ENCODE measurements at regions not wholly inside any gene's neighbourhood (a gene's known extent, or its start where the extent isn't known, plus 50 kb on each side); places are given as distances from the start of the nearest gene placed in this dataset.

- no peaks in the 10 kb centered on the region for H3K27me3 ChIP-seq (ENCODE audit: control insufficient read depth in 3 of 3, insufficient read depth in 3 of 3, low read length in 3 of 3)
- H3K4me1 ChIP-seq (ENCODE audit: control insufficient read depth in 3 of 3, insufficient read depth in 3 of 3, low read length in 3 of 3): peaks cover 0 to 5% (median 4%) of the 10 kb centered on the region in 3 donors
- no peak overlapping the region for H3K27ac ChIP-seq (ENCODE audit: low read depth, low read length)
- no peaks in the 10 kb centered on the region for H3K9me3 ChIP-seq (ENCODE audit: control insufficient read depth in 3 of 3, low read length in 3 of 3)
- H3K36me3 ChIP-seq (ENCODE audit: control insufficient read depth in 3 of 3, insufficient read depth in 3 of 3, low read length in 3 of 3): no peaks in the 10 kb centered on the region
- H3K4me3 ChIP-seq (ENCODE audit: low read length in 3 of 3): no peak overlapping the region
- no peak overlapping the region for H3K9ac ChIP-seq (ENCODE audit: low read depth in 1 of 3, low read length in 3 of 3)
Measured at GRCh38 chr11:19448651-19449050, 207.9 kb upstream of the E2F8 start.

GRCh38 chr11:19447150-19447566 lies 206.4 kb upstream of the E2F8 start:
- no peak overlapping the region for H3K27ac ChIP-seq (ENCODE audit: low read depth, low read length)
- no peaks in the 10 kb centered on the region for H3K9me3 ChIP-seq (ENCODE audit: control insufficient read depth in 3 of 3, low read length in 3 of 3)
- no peaks in the 10 kb centered on the region for H3K36me3 ChIP-seq (ENCODE audit: control insufficient read depth in 3 of 3, insufficient read depth in 3 of 3, low read length in 3 of 3)
- no peak overlapping the region for H3K4me3 ChIP-seq (ENCODE audit: low read length in 3 of 3)
- H3K27me3 ChIP-seq (ENCODE audit: control insufficient read depth in 3 of 3, insufficient read depth in 3 of 3, low read length in 3 of 3): no peaks in the 10 kb centered on the region
- no peak overlapping the region for H3K9ac ChIP-seq (ENCODE audit: low read depth in 1 of 3, low read length in 3 of 3)
- peaks cover 0 to 5% (median 4%) of the 10 kb centered on the region in 3 donors for H3K4me1 ChIP-seq (ENCODE audit: control insufficient read depth in 3 of 3, insufficient read depth in 3 of 3, low read length in 3 of 3)

GRCh38 chr11:19445771-19446170 lies 205.0 kb upstream of the E2F8 start:
- Histone ChIP-seq H3K36me3 (ENCODE audit: control insufficient read depth in 3 of 3, insufficient read depth in 3 of 3, low read length in 3 of 3) (no peaks in the 10 kb centered on the region), H3K27ac (ENCODE audit: low read depth, low read length) (no peak overlapping the region), H3K27me3 (ENCODE audit: control insufficient read depth in 3 of 3, insufficient read depth in 3 of 3, low read length in 3 of 3) (no peaks in the 10 kb centered on the region), H3K4me3 (ENCODE audit: low read length in 3 of 3) (no peak overlapping the region), H3K9me3 (ENCODE audit: control insufficient read depth in 3 of 3, low read length in 3 of 3) (no peaks in the 10 kb centered on the region), H3K9ac (ENCODE audit: low read depth in 1 of 3, low read length in 3 of 3) (no peak overlapping the region), H3K4me1 (ENCODE audit: control insufficient read depth in 3 of 3, insufficient read depth in 3 of 3, low read length in 3 of 3) (peaks cover 0 to 5% (median 4%) of the 10 kb centered on the region in 3 donors)

GRCh38 chr11:19444231-19444630 lies 203.5 kb upstream of the E2F8 start:
- Histone ChIP-seq H3K9me3 (ENCODE audit: control insufficient read depth in 3 of 3, low read length in 3 of 3) (no peaks in the 10 kb centered on the region), H3K4me3 (ENCODE audit: low read length in 3 of 3) (no peak overlapping the region), H3K27ac (ENCODE audit: low read depth, low read length) (no peak overlapping the region), H3K27me3 (ENCODE audit: control insufficient read depth in 3 of 3, insufficient read depth in 3 of 3, low read length in 3 of 3) (no peaks in the 10 kb centered on the region), H3K9ac (ENCODE audit: low read depth in 1 of 3, low read length in 3 of 3) (no peak overlapping the region), H3K36me3 (ENCODE audit: control insufficient read depth in 3 of 3, insufficient read depth in 3 of 3, low read length in 3 of 3) (no peaks in the 10 kb centered on the region), H3K4me1 (ENCODE audit: control insufficient read depth in 3 of 3, insufficient read depth in 3 of 3, low read length in 3 of 3) (peaks cover 0 to 5% (median 4%) of the 10 kb centered on the region in 3 donors)

DNA sequence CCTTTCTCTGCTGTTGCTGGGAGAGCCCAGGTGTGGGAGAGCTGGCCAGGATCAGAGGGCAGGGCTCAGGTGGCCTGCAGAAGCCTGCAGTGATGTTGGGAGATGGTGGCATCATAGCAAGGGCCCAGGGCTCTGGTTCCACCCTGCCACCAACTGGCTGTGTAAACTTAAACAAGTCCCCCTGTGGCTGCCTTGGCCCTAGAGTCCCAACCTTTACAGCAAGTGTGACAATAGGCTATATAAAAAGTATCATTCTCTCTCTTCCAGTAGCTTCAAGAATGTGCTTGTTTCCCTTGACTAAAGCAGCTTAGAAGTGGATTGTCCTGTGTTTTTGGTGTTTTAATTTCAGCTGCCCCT lies 201.8 kb upstream of the E2F8 start:
- Histone ChIP-seq H3K27ac (ENCODE audit: low read depth, low read length) (no peak overlapping the region), H3K4me3 (ENCODE audit: low read length in 3 of 3) (no peak overlapping the region), H3K4me1 (ENCODE audit: control insufficient read depth in 3 of 3, insufficient read depth in 3 of 3, low read length in 3 of 3) (peaks cover 0 to 4% (median 4%) of the 10 kb centered on the region in 3 donors), H3K36me3 (ENCODE audit: control insufficient read depth in 3 of 3, insufficient read depth in 3 of 3, low read length in 3 of 3) (no peaks in the 10 kb centered on the region), H3K9ac (ENCODE audit: low read depth in 1 of 3, low read length in 3 of 3) (no peak overlapping the region), H3K9me3 (ENCODE audit: control insufficient read depth in 3 of 3, low read length in 3 of 3) (no peaks in the 10 kb centered on the region), H3K27me3 (ENCODE audit: control insufficient read depth in 3 of 3, insufficient read depth in 3 of 3, low read length in 3 of 3) (no peaks in the 10 kb centered on the region)

GRCh38 chr11:19441752-19442553 lies 201.2 kb upstream of the E2F8 start:
- no peaks in the 10 kb centered on the region for H3K27me3 ChIP-seq (ENCODE audit: control insufficient read depth in 3 of 3, insufficient read depth in 3 of 3, low read length in 3 of 3)
- peaks cover 0 to 3% (median 0%) of the 10 kb centered on the region in 3 donors for H3K4me1 ChIP-seq (ENCODE audit: control insufficient read depth in 3 of 3, insufficient read depth in 3 of 3, low read length in 3 of 3)
- H3K9ac ChIP-seq (ENCODE audit: low read depth in 1 of 3, low read length in 3 of 3): no peak overlapping the region
- H3K36me3 ChIP-seq (ENCODE audit: control insufficient read depth in 3 of 3, insufficient read depth in 3 of 3, low read length in 3 of 3): no peaks in the 10 kb centered on the region
- H3K4me3 ChIP-seq (ENCODE audit: low read length in 3 of 3): no peak overlapping the region
- H3K9me3 ChIP-seq (ENCODE audit: control insufficient read depth in 3 of 3, low read length in 3 of 3): no peaks in the 10 kb centered on the region
- no peak overlapping the region for H3K27ac ChIP-seq (ENCODE audit: low read depth, low read length)

DNA sequence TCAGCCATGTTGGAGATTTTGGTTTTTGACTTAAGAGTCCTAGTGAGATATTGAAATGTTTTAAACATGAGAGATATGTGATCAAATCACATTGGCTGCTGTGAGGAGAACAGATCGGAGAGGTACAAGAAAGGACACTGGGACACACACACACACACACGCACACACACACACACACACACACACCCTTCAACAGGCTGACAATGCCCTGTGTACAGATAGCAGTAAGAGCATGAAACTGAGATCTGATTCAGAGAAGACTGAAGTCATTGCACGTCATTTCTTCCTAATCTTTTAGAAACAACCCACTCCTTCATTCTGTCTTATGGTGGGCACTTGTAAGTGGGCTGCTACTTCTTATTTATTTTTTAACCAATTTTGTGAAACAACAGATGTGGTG lies 200.5 kb upstream of the E2F8 start:
- Histone ChIP-seq H3K4me1 (ENCODE audit: control insufficient read depth in 3 of 3, insufficient read depth in 3 of 3, low read length in 3 of 3) (no peaks in the 10 kb centered on the region), H3K27ac (ENCODE audit: low read depth, low read length) (no peak overlapping the region), H3K9ac (ENCODE audit: low read depth in 1 of 3, low read length in 3 of 3) (no peak overlapping the region), H3K27me3 (ENCODE audit: control insufficient read depth in 3 of 3, insufficient read depth in 3 of 3, low read length in 3 of 3) (no peaks in the 10 kb centered on the region), H3K4me3 (ENCODE audit: low read length in 3 of 3) (no peak overlapping the region), H3K36me3 (ENCODE audit: control insufficient read depth in 3 of 3, insufficient read depth in 3 of 3, low read length in 3 of 3) (no peaks in the 10 kb centered on the region), H3K9me3 (ENCODE audit: control insufficient read depth in 3 of 3, low read length in 3 of 3) (no peaks in the 10 kb centered on the region)

DNA sequence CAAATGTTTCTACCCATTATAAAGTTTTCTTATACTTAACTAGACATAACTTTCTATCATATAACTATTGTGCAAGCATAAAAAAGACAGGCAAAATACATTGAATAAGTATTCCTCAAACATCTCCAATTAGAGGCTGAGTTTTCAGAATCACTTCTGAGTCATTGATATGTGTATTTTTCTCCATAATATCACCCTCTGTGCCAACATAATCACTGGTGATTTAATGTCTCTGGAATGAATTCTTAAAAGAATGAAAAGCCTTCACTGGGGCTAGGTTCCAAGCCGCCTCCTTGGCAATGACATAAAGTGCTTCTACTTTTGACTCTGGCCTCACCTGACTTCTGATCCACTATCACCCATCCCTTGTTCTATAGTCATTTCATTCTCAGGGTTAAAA lies 197.0 kb upstream of the E2F8 start:
- no peak overlapping the region for H3K27ac ChIP-seq (ENCODE audit: low read depth, low read length)
- no peaks in the 10 kb centered on the region for H3K9me3 ChIP-seq (ENCODE audit: control insufficient read depth in 3 of 3, low read length in 3 of 3)
- no peaks in the 10 kb centered on the region for H3K36me3 ChIP-seq (ENCODE audit: control insufficient read depth in 3 of 3, insufficient read depth in 3 of 3, low read length in 3 of 3)
- no peaks in the 10 kb centered on the region for H3K4me1 ChIP-seq (ENCODE audit: control insufficient read depth in 3 of 3, insufficient read depth in 3 of 3, low read length in 3 of 3)
- no peaks in the 10 kb centered on the region for H3K27me3 ChIP-seq (ENCODE audit: control insufficient read depth in 3 of 3, insufficient read depth in 3 of 3, low read length in 3 of 3)
- no peak overlapping the region for H3K4me3 ChIP-seq (ENCODE audit: low read length in 3 of 3)
- H3K9ac ChIP-seq (ENCODE audit: low read depth in 1 of 3, low read length in 3 of 3): no peak overlapping the region

- H3K4me3 ChIP-seq (ENCODE audit: low read length in 3 of 3): no peak overlapping the region
- no peaks in the 10 kb centered on the region for H3K36me3 ChIP-seq (ENCODE audit: control insufficient read depth in 3 of 3, insufficient read depth in 3 of 3, low read length in 3 of 3)
- no peaks in the 10 kb centered on the region for H3K9me3 ChIP-seq (ENCODE audit: control insufficient read depth in 3 of 3, low read length in 3 of 3)
- no peak overlapping the region for H3K27ac ChIP-seq (ENCODE audit: low read depth, low read length)
- peaks cover 0 to 3% (median 0%) of the 10 kb centered on the region in 3 donors for H3K4me1 ChIP-seq (ENCODE audit: control insufficient read depth in 3 of 3, insufficient read depth in 3 of 3, low read length in 3 of 3)
- no peaks in the 10 kb centered on the region for H3K27me3 ChIP-seq (ENCODE audit: control insufficient read depth in 3 of 3, insufficient read depth in 3 of 3, low read length in 3 of 3)
- H3K9ac ChIP-seq (ENCODE audit: low read depth in 1 of 3, low read length in 3 of 3): no peak overlapping the region
Measured at GRCh38 chr11:19436932-19437331, 196.2 kb upstream of the E2F8 start.

GRCh38 chr11:19435306-19435989 lies 194.7 kb upstream of the E2F8 start:
- Histone ChIP-seq H3K9me3 (ENCODE audit: control insufficient read depth in 3 of 3, low read length in 3 of 3) (no peaks in the 10 kb centered on the region), H3K9ac (ENCODE audit: low read depth in 1 of 3, low read length in 3 of 3) (no peak overlapping the region), H3K27me3 (ENCODE audit: control insufficient read depth in 3 of 3, insufficient read depth in 3 of 3, low read length in 3 of 3) (peaks cover 0 to 3% (median 0%) of the 10 kb centered on the region in 3 donors), H3K4me3 (ENCODE audit: low read length in 3 of 3) (no peak overlapping the region), H3K4me1 (ENCODE audit: control insufficient read depth in 3 of 3, insufficient read depth in 3 of 3, low read length in 3 of 3) (peaks cover 0 to 3% (median 0%) of the 10 kb centered on the region in 3 donors), H3K27ac (ENCODE audit: low read depth, low read length) (no peak overlapping the region), H3K36me3 (ENCODE audit: control insufficient read depth in 3 of 3, insufficient read depth in 3 of 3, low read length in 3 of 3) (no peaks in the 10 kb centered on the region)
